ENCODE measurements at regions not wholly inside any gene's neighbourhood (a gene's known extent, or its start where the extent isn't known, plus 50 kb on each side); places are given as distances from the start of the nearest gene placed in this dataset.

DNA sequence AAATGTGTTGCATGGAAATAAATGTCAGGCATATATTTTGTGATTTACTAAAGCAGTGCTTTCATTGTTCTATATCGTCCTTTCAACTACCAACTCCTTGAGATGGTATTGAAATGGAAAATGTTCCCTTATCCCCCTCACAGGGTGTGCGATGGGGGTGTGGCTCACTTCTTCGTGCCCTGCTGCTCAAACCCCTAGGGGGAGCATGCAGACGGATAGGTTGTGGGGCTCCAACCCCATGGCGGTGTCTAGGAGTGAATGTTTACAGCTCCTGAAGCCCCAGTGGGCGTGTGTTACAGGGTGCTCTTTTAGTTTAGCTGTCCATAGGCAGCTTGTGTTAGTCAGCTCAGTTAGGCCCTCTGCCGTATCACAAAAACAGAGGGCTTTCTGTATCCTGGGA lies 287.7 kb upstream of the EMCN start:
- Mint-ChIP-seq H3K4me3 (no peak overlapping the region), H3K4me1 (no peaks in the 10 kb centered on the region), H3K36me3 (ENCODE audit: low read depth) (no peaks in the 10 kb centered on the region), H3K9me3 (peaks cover 12% of the 10 kb centered on the region), H3K27ac (no peak overlapping the region), H3K27me3 (ENCODE audit: low read depth, poor library complexity) (no peaks in the 10 kb centered on the region)
- TF ChIP-seq, protein P1, sequence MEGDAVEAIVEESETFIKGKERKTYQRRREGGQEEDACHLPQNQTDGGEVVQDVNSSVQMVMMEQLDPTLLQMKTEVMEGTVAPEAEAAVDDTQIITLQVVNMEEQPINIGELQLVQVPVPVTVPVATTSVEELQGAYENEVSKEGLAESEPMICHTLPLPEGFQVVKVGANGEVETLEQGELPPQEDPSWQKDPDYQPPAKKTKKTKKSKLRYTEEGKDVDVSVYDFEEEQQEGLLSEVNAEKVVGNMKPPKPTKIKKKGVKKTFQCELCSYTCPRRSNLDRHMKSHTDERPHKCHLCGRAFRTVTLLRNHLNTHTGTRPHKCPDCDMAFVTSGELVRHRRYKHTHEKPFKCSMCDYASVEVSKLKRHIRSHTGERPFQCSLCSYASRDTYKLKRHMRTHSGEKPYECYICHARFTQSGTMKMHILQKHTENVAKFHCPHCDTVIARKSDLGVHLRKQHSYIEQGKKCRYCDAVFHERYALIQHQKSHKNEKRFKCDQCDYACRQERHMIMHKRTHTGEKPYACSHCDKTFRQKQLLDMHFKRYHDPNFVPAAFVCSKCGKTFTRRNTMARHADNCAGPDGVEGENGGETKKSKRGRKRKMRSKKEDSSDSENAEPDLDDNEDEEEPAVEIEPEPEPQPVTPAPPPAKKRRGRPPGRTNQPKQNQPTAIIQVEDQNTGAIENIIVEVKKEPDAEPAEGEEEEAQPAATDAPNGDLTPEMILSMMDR (IDR thresholded peaks at IDR 0.05), result no peak
- DNase-seq, result no peak

DNA sequence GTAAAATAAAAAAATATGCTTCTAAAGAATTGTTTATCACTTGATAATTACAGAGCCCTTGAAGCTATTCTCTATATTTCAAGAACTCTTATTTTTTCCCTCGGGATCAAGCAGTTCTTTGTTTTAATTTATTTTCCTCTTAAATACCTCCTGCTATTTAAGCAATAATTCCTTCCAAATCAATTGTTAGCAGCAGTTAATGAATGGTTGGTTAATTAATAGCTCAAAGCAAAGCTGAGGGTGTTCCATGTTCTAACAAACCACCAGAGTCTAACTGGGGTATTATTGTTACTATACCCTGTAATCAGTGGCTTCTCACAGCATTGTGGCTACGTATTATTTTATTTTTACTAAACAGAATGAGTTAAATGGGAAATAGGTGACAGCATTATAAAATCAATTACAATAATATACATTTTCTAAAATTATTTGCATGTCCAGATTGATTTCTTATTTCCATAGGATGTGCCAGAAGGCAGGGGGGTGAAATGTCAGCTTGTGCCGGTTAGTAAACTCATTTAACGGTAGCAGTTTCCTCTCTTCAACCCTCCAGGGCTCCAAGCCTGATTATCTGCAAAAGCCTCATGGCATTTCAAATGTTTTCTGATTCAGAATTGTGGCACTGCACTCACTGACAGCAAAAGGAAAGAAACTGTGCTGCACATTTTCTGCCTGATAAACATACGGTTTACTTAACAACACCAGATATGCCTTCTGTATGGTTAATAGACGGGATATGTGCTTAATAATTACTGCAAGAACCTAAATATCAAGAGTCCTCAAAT lies 286.9 kb upstream of the EMCN start:
- peaks cover 5% of the 10 kb centered on the region for H3K4me1 Mint-ChIP-seq

DNA sequence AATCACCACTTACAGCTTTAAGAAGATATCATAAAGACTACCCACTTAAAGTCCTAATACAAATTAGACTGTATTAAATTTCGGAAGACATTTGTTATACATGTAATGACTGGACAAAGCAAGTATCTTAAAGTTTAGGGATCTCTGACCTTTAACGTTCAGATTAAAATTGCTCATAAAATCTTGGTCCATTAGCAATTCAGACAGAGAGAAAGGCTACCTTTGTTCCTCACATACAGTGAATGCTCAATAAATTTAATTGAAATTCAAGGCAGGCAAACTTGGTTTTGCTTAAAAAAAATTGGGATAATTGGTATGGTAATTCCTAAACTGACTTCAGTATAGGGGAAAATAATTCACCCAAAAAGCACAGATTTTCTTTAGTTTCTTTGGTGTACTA lies 285.9 kb upstream of the EMCN start:
- DNase-seq, result no peak
- peaks cover 12% of the 10 kb centered on the region for H3K9me3 Mint-ChIP-seq
- no peak overlapping the region for H3K27ac Mint-ChIP-seq
- H3K36me3 Mint-ChIP-seq (ENCODE audit: low read depth), result no peaks in the 10 kb centered on the region
- no peaks in the 10 kb centered on the region for H3K27me3 Mint-ChIP-seq (ENCODE audit: low read depth, poor library complexity)
- TF ChIP-seq, protein P1 (IDR thresholded peaks at IDR 0.05), result no peak
- peaks cover 5% of the 10 kb centered on the region for H3K4me1 Mint-ChIP-seq
- H3K4me3 Mint-ChIP-seq, result no peak overlapping the region

More for the DNA sequence above, 286.9 kb upstream of the EMCN start:
- no peaks in the 10 kb centered on the region for H3K27me3 Mint-ChIP-seq (ENCODE audit: low read depth, poor library complexity)
- H3K9me3 Mint-ChIP-seq, result peaks cover 12% of the 10 kb centered on the region
- DNase-seq, result no peak
- H3K36me3 Mint-ChIP-seq (ENCODE audit: low read depth), result no peaks in the 10 kb centered on the region
- TF ChIP-seq, protein P1 (IDR thresholded peaks at IDR 0.05), result no peak
- no peak overlapping the region for H3K4me3 Mint-ChIP-seq
- H3K27ac Mint-ChIP-seq, result no peak overlapping the region

DNA sequence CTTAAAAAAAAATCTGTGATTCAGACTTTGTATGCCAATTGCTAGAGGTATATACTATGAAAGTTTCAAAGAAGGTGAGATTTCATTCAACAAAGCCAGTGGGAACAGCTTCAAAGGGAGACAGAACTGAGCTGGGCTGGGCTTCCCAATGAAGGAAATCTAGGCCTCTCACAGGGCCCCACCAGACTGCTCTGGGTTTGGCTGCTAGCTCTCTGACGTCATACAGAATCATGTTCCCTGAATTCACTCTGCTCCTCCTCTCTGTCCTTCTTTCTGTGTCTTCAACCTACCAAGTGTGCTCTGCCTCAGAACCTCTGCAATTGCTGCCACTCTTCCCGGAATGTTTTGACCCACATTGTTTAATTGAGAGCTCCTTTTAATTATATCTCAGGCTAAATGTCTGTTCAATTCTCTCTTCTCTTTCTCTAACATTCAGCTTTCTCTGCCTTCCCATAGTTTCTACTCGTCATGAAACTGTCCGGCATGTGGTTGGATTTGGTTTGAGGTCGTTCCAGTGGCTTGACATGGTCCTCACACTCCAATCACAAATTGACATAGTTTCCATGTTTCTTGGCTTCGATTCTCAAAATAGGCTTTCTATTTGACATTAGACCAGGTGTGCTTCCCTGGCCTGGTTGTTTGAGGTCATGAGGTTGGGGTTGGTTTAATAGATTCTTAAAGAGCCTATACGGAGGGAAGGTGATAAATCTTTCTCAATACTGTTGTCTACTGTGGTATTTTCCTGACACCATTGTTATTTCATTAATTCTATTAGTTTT lies 282.1 kb upstream of the EMCN start:
- TF ChIP-seq, protein P1 (IDR thresholded peaks at IDR 0.05), result no peak
- peaks cover 5% of the 10 kb centered on the region for H3K4me1 Mint-ChIP-seq
- peaks cover 12% of the 10 kb centered on the region for H3K9me3 Mint-ChIP-seq
- no peak overlapping the region for H3K27ac Mint-ChIP-seq
- no peaks in the 10 kb centered on the region for H3K36me3 Mint-ChIP-seq (ENCODE audit: low read depth)
- no peaks in the 10 kb centered on the region for H3K27me3 Mint-ChIP-seq (ENCODE audit: low read depth, poor library complexity)
- H3K4me3 Mint-ChIP-seq, result no peak overlapping the region
- no peak for DNase-seq

DNA sequence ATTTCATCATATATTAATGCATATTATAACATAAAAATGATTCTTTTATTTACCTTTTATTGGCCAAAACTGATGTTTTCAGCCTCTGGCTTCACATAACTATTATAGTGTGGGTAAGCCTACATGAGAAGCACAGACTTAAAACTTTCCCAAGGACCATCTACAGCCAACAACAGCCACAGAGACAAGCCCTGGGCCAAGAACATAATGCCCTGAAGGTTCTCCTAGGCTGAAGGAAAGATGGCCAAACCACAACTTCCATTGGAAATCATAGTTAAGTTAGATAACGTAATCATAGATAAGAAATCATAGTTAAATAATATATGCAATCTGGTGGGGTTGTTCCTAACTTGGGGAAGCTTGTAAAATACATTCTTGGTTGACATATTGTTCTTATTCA lies 280.0 kb upstream of the EMCN start:
- Mint-ChIP-seq H3K4me1 (peaks cover 5% of the 10 kb centered on the region), H3K4me3 (no peak overlapping the region), H3K9me3 (peaks cover 8% of the 10 kb centered on the region), H3K27me3 (ENCODE audit: low read depth, poor library complexity) (no peaks in the 10 kb centered on the region), H3K36me3 (ENCODE audit: low read depth) (no peaks in the 10 kb centered on the region), H3K27ac (no peak overlapping the region)
- no peak for DNase-seq
- TF ChIP-seq, protein P1 (IDR thresholded peaks at IDR 0.05), result no peak

All from nephron progenitor cell (in vitro differentiated cells).